ENCODE measurements at regions not wholly inside any gene's neighbourhood (a gene's known extent, or its start where the extent isn't known, plus 50 kb on each side); places are given as distances from the start of the nearest gene placed in this dataset.

DNA sequence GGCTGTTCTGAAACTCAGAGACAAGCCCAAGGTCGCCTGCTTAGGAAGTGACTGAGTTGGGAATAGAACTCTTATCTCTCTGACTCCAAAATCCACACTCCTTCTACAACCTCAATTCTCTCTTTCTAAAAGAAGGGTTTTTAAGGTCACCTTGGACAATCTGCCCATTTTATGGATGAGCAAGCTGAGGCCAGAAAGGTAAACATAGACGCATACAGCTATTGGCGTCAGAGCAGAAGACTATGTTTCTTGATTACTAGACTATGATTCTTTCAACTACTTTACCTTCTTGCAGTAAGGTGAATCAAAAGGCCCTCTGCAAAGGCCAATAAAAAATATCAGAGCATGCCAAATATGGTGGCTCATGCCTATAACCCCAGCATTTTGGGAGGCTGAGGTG lies 276.6 kb downstream of the CLIC5 start:
- Histone ChIP-seq H3K9ac (no peak overlapping the region), H3F3A (ENCODE audit: insufficient read depth) (no peaks in the 10 kb centered on the region), H3K36me3 (ENCODE audit: low read depth) (no peaks in the 10 kb centered on the region), H4K20me1 (ENCODE audit: insufficient read depth) (no peaks in the 10 kb centered on the region), H2AFZ (no peak overlapping the region), H3K79me2 (ENCODE audit: insufficient read depth) (no peaks in the 10 kb centered on the region), H3K27me3 (replicated peaks; ENCODE audit: insufficient read depth) (no peaks in the 10 kb centered on the region; the same call in 1 of the 2 replicates), H3K27ac (no peak overlapping the region), H3K4me3 (no peak overlapping the region), H3K9me3 (ENCODE audit: low read depth) (no peaks in the 10 kb centered on the region), H3K4me2 (ENCODE audit: unreplicated experiment) (no peak overlapping the region), H3K4me1 (ENCODE audit: insufficient read depth) (peaks cover 8% of the 10 kb centered on the region; the same call in 1 of the 2 replicates), H3K9me2 (ENCODE audit: insufficient read depth) (no peaks in the 10 kb centered on the region)
- in situ Hi-C loops (cut with MboI): no loop called here
- DNase-seq: no peak
- no peak for TF ChIP-seq EZH2 (IDR thresholded peaks at IDR 0.05; ENCODE audit: insufficient read depth, poor library complexity, severe bottlenecking)
- no peak for TF ChIP-seq EZH2phosphoT487 (IDR thresholded peaks at IDR 0.05; ENCODE audit: insufficient read depth, low read depth)
- WGBS, 2 experiments (ENCODE audit: low coverage in 1 of 2, low lambda C conversion rate in 2 of 2, missing lambda C conversion rate in 2 of 2): 84 to 88% methylated on average over 3 of the region's 3 CpGs

DNA sequence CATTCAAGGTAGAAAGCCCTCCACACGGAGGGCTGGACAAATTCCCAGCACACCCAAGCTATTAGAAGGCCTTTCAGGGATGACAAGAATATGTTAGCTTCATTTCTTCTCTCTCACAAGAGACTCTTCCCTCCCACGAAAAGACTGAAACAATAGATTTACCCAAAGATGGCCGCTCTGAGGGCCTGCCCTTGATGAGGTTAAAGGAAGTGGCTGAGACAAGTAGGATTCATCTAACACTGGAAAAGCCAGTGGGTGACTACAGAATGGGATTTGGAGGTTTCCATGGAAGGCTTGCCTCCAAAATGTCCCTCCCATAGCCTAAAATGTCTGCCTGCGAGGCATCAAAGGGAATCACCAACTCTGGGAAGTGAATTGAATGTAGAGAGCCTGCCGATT lies 277.6 kb downstream of the CLIC5 start:
- in situ Hi-C loops (cut with MboI): no loop called here
- H3K79me2 ChIP-seq (ENCODE audit: insufficient read depth): no peaks in the 10 kb centered on the region
- WGBS, 2 experiments (ENCODE audit: low coverage in 1 of 2, low lambda C conversion rate in 2 of 2, missing lambda C conversion rate in 2 of 2): 84% methylated on average over 5 of the region's 5 CpGs
- no peaks in the 10 kb centered on the region for H3F3A ChIP-seq (ENCODE audit: insufficient read depth)
- TF ChIP-seq EZH2phosphoT487 (IDR thresholded peaks at IDR 0.05; ENCODE audit: insufficient read depth, low read depth): no peak
- no peak for TF ChIP-seq EZH2 (IDR thresholded peaks at IDR 0.05; ENCODE audit: insufficient read depth, poor library complexity, severe bottlenecking)
- H2AFZ ChIP-seq: no peak overlapping the region
- DNase-seq: no peak
- H3K4me3 ChIP-seq: no peak overlapping the region
- H3K4me2 ChIP-seq (ENCODE audit: unreplicated experiment): no peak overlapping the region
- no peaks in the 10 kb centered on the region for H4K20me1 ChIP-seq (ENCODE audit: insufficient read depth)
- peaks cover 8% of the 10 kb centered on the region; the same call in 1 of the 2 replicates for H3K4me1 ChIP-seq (ENCODE audit: insufficient read depth)
- no peaks in the 10 kb centered on the region for H3K9me2 ChIP-seq (ENCODE audit: insufficient read depth)
- peaks cover 3% of the 10 kb centered on the region; the same call in 1 of the 2 replicates for H3K27me3 ChIP-seq (replicated peaks; ENCODE audit: insufficient read depth)
- no peaks in the 10 kb centered on the region for H3K9me3 ChIP-seq (ENCODE audit: low read depth)
- H3K27ac ChIP-seq: no peak overlapping the region
- no peaks in the 10 kb centered on the region for H3K36me3 ChIP-seq (ENCODE audit: low read depth)
- H3K9ac ChIP-seq: no peak overlapping the region

DNA sequence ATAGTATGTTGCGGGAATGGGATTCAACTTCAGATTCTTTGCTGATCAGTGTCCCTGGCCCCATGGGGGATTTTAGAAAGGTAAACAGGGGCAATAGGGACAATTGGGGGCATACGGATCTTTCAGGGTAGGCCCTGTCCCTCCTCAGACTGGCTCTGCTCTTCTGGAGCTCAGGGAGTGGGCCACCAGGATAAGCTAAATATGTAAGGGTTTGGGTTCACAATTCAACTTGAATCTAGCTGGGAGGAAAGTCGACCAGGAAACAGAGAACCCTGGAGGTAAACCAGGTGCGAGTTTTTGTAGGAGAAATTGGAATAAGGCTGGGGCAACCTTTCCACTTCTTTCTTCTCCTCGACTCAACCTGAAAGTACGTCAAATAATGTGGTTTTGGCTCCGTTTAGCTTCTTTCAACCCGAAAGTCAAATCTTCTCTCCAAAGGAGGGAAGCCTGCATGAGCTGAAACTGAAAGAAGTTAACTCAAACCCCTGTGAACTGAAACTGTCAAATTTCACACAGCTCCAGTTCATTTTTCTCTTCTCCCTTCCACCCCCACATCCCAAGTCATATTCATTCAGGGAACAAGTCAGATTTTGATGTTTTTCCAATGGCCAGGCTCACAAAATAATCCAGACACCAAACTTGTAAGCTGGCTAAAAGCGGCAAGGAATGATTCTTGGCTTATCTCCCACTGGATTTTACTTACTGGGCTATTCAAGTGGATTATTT lies 278.2 kb downstream of the CLIC5 start:
- no peak overlapping the region for H3K4me2 ChIP-seq (ENCODE audit: unreplicated experiment)
- no peaks in the 10 kb centered on the region for H4K20me1 ChIP-seq (ENCODE audit: insufficient read depth)
- H3K36me3 ChIP-seq (ENCODE audit: low read depth): no peaks in the 10 kb centered on the region
- no peak overlapping the region for H3K27ac ChIP-seq
- no peaks in the 10 kb centered on the region for H3K79me2 ChIP-seq (ENCODE audit: insufficient read depth)
- TF ChIP-seq EZH2phosphoT487 (IDR thresholded peaks at IDR 0.05; ENCODE audit: insufficient read depth, low read depth): no peak
- in situ Hi-C loops (cut with MboI): no loop called here
- H3K27me3 ChIP-seq (replicated peaks; ENCODE audit: insufficient read depth): peaks cover 3% of the 10 kb centered on the region
- 61 to 67% methylated on average over 9 of the region's 9 CpGs for WGBS, 2 experiments (ENCODE audit: low coverage in 1 of 2, low lambda C conversion rate in 2 of 2, missing lambda C conversion rate in 2 of 2)
- no peaks in the 10 kb centered on the region for H3K9me2 ChIP-seq (ENCODE audit: insufficient read depth)
- no peaks in the 10 kb centered on the region for H3F3A ChIP-seq (ENCODE audit: insufficient read depth)
- H3K9me3 ChIP-seq (ENCODE audit: low read depth): no peaks in the 10 kb centered on the region
- no peak overlapping the region for H2AFZ ChIP-seq
- H3K4me3 ChIP-seq: no peak overlapping the region
- H3K9ac ChIP-seq: no peak overlapping the region
- H3K4me1 ChIP-seq (ENCODE audit: insufficient read depth): peaks cover 8% of the 10 kb centered on the region; the same call in 1 of the 2 replicates
- DNase-seq: no peak

DNA sequence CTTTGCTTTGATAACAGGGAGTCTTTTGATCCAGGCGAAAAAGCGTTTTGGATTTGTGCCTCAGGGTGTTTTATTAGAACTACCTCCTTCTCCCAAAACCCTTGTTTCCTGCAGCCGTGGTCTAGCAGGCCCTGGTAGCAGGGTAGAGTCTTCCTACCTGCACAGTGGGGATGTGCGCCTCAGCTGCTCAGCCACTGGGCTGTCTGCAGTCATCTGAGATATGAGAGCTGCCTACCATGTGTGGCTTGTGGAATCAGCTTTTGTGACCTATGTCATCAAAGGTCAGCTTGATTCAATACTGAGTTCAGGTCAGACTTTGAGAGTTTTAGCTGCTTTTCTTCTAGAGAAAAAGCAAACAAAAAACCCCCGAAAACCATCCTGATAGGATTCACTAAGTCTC lies 279.5 kb downstream of the CLIC5 start:
- Histone ChIP-seq H3K9ac (no peak overlapping the region), H3K9me3 (ENCODE audit: low read depth) (no peaks in the 10 kb centered on the region), H3K27ac (no peak overlapping the region), H3K4me2 (ENCODE audit: unreplicated experiment) (no peak overlapping the region), H3F3A (ENCODE audit: insufficient read depth) (no peaks in the 10 kb centered on the region), H3K36me3 (ENCODE audit: low read depth) (no peaks in the 10 kb centered on the region), H3K4me3 (no peak overlapping the region), H3K4me1 (ENCODE audit: insufficient read depth) (no peaks in the 10 kb centered on the region), H3K79me2 (ENCODE audit: insufficient read depth) (no peaks in the 10 kb centered on the region), H3K27me3 (replicated peaks; ENCODE audit: insufficient read depth) (peaks cover 3% of the 10 kb centered on the region), H3K9me2 (ENCODE audit: insufficient read depth) (no peaks in the 10 kb centered on the region), H4K20me1 (ENCODE audit: insufficient read depth) (no peaks in the 10 kb centered on the region), H2AFZ (no peak overlapping the region)
- no peak for DNase-seq
- in situ Hi-C loops (cut with MboI): no loop called here
- TF ChIP-seq EZH2phosphoT487 (IDR thresholded peaks at IDR 0.05; ENCODE audit: insufficient read depth, low read depth) (no peak), EZH2 (IDR thresholded peaks at IDR 0.05; ENCODE audit: insufficient read depth, poor library complexity, severe bottlenecking) (no peak)
- WGBS, 2 experiments (ENCODE audit: low coverage in 1 of 2, low lambda C conversion rate in 2 of 2, missing lambda C conversion rate in 2 of 2): 79 to 80% methylated on average over 5 of the region's 5 CpGs
